ENCODE measurements at regions not wholly inside any gene's neighbourhood (a gene's known extent, or its start where the extent isn't known, plus 50 kb on each side); places are given as distances from the start of the nearest gene placed in this dataset.

DNA sequence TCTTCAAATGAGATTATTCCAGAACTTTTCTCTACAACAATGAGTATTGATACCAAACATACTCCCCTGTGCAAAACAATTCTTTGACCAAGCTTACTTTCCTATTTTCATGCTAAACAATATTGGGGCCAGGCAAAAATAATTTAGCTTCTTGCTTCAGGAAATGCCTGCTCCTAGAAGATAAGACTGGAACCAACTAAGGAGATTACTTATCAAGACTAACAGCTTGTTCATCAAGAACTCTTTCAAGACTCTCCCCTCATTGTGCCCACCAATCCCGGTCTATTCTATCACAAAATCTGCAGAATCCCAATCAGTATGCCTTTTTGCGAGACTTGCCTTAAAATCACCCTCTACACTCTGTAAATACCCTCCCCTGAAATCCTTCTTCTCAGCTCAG lies 536.6 kb downstream of the RWDD3 start:
- 0% methylated on average over 2 of the region's 2 CpGs for WGBS (ENCODE audit: insufficient coverage, low coverage, missing lambda C conversion rate)
- DNase-seq (ENCODE audit: extremely low read depth in 1 of 4, low spot score in 3 of 4) (no peak), FAIRE-seq (no peak), ATAC-seq (no peak)
- H3K9me3 ChIP-seq (replicated peaks; ENCODE audit: control insufficient read depth, insufficient read depth, low read depth, low read length), result 0 out of 2 replicates have a peak, but pooled peaks cover 3% of the 10 kb centered on the region
- H3K27me3 ChIP-seq (ENCODE audit: control insufficient read depth in 2 of 2, insufficient read depth in 2 of 2, low read length in 2 of 2), result no peaks in the 10 kb centered on the region
- H4K20me1 ChIP-seq (replicated peaks; ENCODE audit: control insufficient read depth, insufficient read depth, low read length), result no peaks in the 10 kb centered on the region
- H3K4me1 ChIP-seq (replicated peaks in 1 of 2; ENCODE audit: control insufficient read depth in 2 of 2, insufficient read depth in 2 of 2, low read length in 2 of 2), result no peaks in the 10 kb centered on the region
- BruUV-seq (replicated peaks), result no TSS peak
- H3K9me1 ChIP-seq (ENCODE audit: control insufficient read depth, insufficient read depth, low read length), result no peaks in the 10 kb centered on the region
- ChIA-PET CTCF (ENCODE audit: low intra/inter-chr PET ratio) (no interaction called here), POLR2A (interaction anchor here (0.7 kb wide), 1 partner anchor 399 kb away, joined by 3 read pairs; no protein-coding TSS in a partner anchor)
- no peaks in the 10 kb centered on the region for H3K79me2 ChIP-seq (ENCODE audit: control insufficient read depth, insufficient read depth, low read length)
- H3K4me3 ChIP-seq, result no peak overlapping the region
- no peaks in the 10 kb centered on the region for H3K36me3 ChIP-seq (ENCODE audit: control insufficient read depth, insufficient read depth, low read length)
- H3K9ac ChIP-seq (ENCODE audit: insufficient read depth in 1 of 2, low read depth in 2 of 2, low read length in 2 of 2), result no peak overlapping the region
- H3K4me2 ChIP-seq (ENCODE audit: insufficient read depth, low read length), result no peak overlapping the region
- intact Hi-C loops (cut with micrococcal nuclease), result no loop called here
- no peak overlapping the region for H3K27ac ChIP-seq (ENCODE audit: extremely low read depth, low read depth, low read length)
- in situ Hi-C loops (cut with MboI), result no loop called here
- H2AFZ ChIP-seq (ENCODE audit: low read depth, low read length), result no peak overlapping the region
- TF ChIP-seq NBN (IDR thresholded peaks at IDR 0.05; ENCODE audit: low read depth) (no peak), KDM2B (CRISPR knock-in tag; IDR thresholded peaks at IDR 0.05) (no peak), ARID2 (IDR thresholded peaks at IDR 0.05) (no peak), RBM14 (IDR thresholded peaks at IDR 0.05; ENCODE audit: borderline replicate concordance, insufficient read depth, low read depth, low read length) (no peak), NFE2 (IDR thresholded peaks at IDR 0.05; ENCODE audit: low read depth) (no peak), ZNF274 (IDR thresholded peaks at IDR 0.05; ENCODE audit: borderline replicate concordance, low read depth, low read length) (no peak), ZNF75A (CRISPR knock-in tag; IDR thresholded peaks at IDR 0.05) (no peak), FOXP1 (CRISPR knock-in tag; IDR thresholded peaks at IDR 0.05) (no peak), ZNF644 (tag; IDR thresholded peaks at IDR 0.05; ENCODE audit: low read depth) (no peak)
- TF ChIP-seq, protein P1, sequence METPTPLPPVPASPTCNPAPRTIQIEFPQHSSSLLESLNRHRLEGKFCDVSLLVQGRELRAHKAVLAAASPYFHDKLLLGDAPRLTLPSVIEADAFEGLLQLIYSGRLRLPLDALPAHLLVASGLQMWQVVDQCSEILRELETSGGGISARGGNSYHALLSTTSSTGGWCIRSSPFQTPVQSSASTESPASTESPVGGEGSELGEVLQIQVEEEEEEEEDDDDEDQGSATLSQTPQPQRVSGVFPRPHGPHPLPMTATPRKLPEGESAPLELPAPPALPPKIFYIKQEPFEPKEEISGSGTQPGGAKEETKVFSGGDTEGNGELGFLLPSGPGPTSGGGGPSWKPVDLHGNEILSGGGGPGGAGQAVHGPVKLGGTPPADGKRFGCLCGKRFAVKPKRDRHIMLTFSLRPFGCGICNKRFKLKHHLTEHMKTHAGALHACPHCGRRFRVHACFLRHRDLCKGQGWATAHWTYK (CRISPR knock-in tag; IDR thresholded peaks at IDR 0.05), result no peak
- TF ChIP-seq, protein P2, sequence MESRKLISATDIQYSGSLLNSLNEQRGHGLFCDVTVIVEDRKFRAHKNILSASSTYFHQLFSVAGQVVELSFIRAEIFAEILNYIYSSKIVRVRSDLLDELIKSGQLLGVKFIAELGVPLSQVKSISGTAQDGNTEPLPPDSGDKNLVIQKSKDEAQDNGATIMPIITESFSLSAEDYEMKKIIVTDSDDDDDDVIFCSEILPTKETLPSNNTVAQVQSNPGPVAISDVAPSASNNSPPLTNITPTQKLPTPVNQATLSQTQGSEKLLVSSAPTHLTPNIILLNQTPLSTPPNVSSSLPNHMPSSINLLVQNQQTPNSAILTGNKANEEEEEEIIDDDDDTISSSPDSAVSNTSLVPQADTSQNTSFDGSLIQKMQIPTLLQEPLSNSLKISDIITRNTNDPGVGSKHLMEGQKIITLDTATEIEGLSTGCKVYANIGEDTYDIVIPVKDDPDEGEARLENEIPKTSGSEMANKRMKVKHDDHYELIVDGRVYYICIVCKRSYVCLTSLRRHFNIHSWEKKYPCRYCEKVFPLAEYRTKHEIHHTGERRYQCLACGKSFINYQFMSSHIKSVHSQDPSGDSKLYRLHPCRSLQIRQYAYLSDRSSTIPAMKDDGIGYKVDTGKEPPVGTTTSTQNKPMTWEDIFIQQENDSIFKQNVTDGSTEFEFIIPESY (CRISPR knock-in tag; IDR thresholded peaks at IDR 0.05), result no peak
- TF ChIP-seq, protein P3, sequence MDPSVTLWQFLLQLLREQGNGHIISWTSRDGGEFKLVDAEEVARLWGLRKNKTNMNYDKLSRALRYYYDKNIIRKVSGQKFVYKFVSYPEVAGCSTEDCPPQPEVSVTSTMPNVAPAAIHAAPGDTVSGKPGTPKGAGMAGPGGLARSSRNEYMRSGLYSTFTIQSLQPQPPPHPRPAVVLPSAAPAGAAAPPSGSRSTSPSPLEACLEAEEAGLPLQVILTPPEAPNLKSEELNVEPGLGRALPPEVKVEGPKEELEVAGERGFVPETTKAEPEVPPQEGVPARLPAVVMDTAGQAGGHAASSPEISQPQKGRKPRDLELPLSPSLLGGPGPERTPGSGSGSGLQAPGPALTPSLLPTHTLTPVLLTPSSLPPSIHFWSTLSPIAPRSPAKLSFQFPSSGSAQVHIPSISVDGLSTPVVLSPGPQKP (CRISPR knock-in tag; IDR thresholded peaks at IDR 0.05), result no peak
- TF ChIP-seq, protein P4, sequence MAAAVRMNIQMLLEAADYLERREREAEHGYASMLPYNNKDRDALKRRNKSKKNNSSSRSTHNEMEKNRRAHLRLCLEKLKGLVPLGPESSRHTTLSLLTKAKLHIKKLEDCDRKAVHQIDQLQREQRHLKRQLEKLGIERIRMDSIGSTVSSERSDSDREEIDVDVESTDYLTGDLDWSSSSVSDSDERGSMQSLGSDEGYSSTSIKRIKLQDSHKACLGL (CRISPR knock-in tag; IDR thresholded peaks at IDR 0.05; ENCODE audit: borderline replicate concordance, poor library complexity, severe bottlenecking), result no peak
- TF ChIP-seq, protein P5, sequence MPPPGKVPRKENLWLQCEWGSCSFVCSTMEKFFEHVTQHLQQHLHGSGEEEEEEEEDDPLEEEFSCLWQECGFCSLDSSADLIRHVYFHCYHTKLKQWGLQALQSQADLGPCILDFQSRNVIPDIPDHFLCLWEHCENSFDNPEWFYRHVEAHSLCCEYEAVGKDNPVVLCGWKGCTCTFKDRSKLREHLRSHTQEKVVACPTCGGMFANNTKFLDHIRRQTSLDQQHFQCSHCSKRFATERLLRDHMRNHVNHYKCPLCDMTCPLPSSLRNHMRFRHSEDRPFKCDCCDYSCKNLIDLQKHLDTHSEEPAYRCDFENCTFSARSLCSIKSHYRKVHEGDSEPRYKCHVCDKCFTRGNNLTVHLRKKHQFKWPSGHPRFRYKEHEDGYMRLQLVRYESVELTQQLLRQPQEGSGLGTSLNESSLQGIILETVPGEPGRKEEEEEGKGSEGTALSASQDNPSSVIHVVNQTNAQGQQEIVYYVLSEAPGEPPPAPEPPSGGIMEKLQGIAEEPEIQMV (tag; conservative IDR thresholded peaks at IDR 0.05; ENCODE audit: low read depth), result no peak
- TF ChIP-seq, protein P6, sequence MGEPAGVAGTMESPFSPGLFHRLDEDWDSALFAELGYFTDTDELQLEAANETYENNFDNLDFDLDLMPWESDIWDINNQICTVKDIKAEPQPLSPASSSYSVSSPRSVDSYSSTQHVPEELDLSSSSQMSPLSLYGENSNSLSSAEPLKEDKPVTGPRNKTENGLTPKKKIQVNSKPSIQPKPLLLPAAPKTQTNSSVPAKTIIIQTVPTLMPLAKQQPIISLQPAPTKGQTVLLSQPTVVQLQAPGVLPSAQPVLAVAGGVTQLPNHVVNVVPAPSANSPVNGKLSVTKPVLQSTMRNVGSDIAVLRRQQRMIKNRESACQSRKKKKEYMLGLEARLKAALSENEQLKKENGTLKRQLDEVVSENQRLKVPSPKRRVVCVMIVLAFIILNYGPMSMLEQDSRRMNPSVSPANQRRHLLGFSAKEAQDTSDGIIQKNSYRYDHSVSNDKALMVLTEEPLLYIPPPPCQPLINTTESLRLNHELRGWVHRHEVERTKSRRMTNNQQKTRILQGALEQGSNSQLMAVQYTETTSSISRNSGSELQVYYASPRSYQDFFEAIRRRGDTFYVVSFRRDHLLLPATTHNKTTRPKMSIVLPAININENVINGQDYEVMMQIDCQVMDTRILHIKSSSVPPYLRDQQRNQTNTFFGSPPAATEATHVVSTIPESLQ (CRISPR knock-in tag; IDR thresholded peaks at IDR 0.05), result no peak
